ENCODE measurements at regions not wholly inside any gene's neighbourhood (a gene's known extent, or its start where the extent isn't known, plus 50 kb on each side); places are given as distances from the start of the nearest gene placed in this dataset.

GRCh38 chr15:70200511-70201424 is 103.1 kb upstream of the TLE3 start:
- DNase-seq (ENCODE audit: low spot score) = no peak

GRCh38 chr15:70199540-70200410 is 102.1 kb upstream of the TLE3 start:
- DNase-seq (ENCODE audit: low spot score) = no peak

- DNase-seq (ENCODE audit: low spot score) = no peak
Measured at GRCh38 chr15:70199124-70199482, 101.4 kb upstream of the TLE3 start.

GRCh38 chr15:70198441-70199123 is 100.9 kb upstream of the TLE3 start:
- no peak for DNase-seq (ENCODE audit: low spot score)

- no peak for DNase-seq (ENCODE audit: low spot score)
Measured at GRCh38 chr15:70197945-70198361, 100.2 kb upstream of the TLE3 start.

GRCh38 chr15:70197318-70197944 is 99.7 kb upstream of the TLE3 start:
- no peak for DNase-seq (ENCODE audit: low spot score)

GRCh38 chr15:70196372-70197316 is 98.9 kb upstream of the TLE3 start:
- DNase-seq (ENCODE audit: low spot score) = no peak

DNA sequence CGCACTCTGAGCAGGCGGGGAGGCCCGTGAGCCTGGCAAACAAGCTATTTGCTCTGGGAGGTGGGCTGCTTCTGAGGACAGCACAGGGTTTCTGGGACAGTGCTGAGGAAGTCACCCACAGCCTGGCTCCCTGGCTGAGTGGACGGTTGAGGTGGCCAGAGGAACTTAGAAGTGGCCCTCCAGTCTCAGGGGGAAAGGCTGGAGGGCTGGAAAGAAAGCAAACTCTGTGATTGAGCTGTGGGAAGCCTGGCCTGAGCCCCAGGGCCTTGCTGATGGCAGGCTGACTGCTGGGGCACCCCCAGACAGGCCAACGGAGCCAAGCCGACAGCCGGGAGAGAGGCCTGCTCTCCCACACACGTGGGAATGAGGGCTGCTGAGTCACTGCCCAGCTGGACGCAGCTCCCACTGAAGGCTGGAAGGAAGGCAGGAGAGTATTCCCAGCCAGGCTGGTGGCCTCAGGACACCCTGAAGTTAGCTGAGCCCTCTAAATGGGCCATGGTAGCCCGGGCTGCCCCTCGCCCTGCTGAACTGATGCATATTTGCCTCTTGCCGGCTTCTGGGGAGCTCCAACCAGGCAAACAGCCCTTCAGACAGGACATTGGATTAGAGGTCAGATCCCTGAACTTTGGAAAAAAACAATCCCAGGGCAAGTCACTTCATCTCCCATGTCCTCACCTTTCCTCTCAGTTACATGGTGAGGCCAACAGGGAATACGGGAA is 98.0 kb upstream of the TLE3 start:
- DNase-seq (ENCODE audit: low spot score) = no peak

DNA sequence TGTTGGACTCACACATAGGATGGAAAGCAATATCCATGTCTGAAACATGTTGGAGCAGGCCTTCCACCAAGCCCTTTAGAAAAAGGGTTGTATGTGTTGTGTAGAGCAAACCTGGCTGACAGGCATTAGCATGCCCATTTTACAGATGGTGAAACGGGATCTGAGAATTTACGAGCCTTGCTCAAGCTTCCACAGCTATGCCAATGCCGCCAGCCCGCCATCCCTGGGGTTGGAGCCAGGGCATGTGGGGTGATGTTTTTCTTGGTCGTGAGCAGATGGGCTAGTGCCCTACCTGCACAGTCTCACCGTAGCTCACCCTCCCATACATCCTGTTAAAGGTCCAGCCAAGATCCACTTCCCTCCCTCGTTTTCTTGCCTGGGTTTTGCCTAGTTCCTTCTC is 97.5 kb upstream of the TLE3 start:
- DNase-seq (ENCODE audit: low spot score) = no peak

DNA sequence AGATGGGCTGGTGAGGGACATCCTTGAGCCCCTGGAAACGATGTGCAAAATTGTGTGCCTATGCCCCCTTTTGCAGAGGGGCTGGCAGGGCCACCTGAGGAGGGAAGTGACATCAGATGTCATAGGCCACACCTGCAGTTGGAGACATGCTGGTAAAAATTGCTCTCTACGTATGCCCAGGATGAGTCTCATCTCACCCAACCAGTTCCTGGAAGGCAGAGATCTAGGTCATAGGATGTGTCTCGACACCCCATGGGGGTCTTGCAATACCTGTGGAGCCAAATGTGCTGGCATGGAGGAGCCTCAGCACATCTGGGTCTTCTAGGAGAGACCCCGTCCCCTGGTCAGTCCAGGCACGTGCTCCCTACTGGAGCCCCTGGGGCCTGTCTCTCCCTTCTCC is 96.5 kb upstream of the TLE3 start:
- no peak for DNase-seq (ENCODE audit: low spot score)

DNA sequence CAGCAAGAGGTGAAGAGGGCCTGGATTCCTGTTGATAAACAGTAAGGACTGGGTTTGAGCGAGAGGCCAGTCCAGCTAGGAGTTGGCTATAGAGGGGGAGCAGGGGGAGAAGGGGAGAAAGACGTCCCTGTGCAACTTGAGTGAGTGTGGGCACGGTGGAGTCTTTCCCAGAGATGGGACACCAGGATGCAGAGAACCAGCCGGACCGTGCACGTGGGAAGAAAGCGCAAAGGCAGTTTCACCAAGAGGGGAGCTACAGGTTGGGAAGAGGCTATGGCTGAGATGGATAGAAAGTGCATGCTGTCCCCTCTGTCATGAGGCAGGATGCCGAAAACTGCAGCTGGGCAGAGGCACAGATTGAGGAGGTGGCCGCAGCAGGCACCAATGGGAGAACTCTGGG is 96.0 kb upstream of the TLE3 start:
- no peak for DNase-seq (ENCODE audit: low spot score)

GRCh38 chr15:70192490-70192889 is 94.8 kb upstream of the TLE3 start:
- no peak for DNase-seq (ENCODE audit: low spot score)

- DNase-seq (ENCODE audit: low spot score) = no peak
Measured at GRCh38 chr15:70192041-70192440, 94.3 kb upstream of the TLE3 start.

GRCh38 chr15:70190965-70191364 is 93.2 kb upstream of the TLE3 start:
- no peak for DNase-seq (ENCODE audit: low spot score)

DNA sequence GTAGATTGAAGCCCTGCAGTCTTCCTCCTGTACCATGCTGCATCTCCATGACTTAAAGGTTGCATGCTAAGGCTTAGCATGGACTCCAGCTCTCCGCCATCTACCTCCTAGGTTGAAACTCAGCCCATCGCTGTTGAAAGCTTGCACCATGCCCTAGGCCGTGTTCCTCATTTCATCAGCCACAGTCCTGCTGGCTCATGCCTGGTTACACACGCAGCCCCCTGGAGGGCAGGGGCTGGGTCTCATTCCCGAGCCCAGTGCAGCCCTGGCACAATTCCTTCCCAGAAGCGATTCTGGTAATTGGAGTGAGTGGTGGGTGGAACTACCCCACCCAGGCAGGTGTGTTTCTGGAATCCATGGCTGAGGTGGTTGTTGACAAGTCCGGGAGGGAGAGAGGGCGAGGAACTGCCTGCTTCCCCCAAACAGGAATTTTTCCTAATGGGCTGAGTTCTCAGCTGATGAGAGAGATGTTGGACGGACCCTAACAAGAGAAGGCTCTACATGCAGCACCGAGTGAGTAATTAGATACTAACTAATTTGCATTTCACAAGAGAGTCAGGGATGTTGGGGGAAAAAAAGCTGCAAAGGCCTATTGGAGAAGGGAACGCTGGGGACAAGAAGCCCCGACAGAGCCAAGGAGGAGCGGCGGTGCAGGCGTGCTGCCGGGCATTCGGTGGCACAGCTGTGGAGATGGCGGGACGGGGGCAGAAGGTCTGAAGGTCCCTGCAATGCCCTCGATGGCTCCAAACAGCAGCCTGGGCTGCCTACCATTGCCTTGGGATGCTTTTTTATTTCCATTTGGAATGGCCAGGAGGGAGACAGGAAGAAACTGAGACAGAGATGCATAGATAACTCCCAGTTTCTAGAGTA is 92.3 kb upstream of the TLE3 start:
- no peak for DNase-seq (ENCODE audit: low spot score)

GRCh38 chr15:70188286-70188685 is 90.6 kb upstream of the TLE3 start:
- DNase-seq (ENCODE audit: low spot score) = no peak

DNA sequence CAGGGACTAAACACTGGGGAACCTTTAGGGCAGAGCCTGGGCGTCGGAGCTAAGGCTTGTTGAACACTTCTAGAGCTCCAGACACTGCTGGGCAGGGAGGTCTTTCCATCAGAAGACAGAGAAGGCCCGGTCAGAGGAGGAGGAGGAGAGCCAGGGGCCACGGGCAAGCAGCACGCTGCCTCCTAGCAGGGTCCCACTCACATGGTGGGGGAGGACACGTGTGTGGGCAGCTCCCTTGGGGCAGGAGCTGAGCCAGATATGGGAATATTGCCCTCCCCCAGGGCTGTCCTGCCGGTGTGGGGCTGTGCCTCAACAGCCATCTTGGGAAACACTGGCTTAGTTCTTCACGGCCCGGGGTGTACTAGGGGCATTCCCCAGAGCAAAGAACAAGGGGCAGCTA is 89.6 kb upstream of the TLE3 start:
- no peak for DNase-seq (ENCODE audit: low spot score)

- no peak for DNase-seq (ENCODE audit: low spot score)
Measured at GRCh38 chr15:70186152-70186551, 88.4 kb upstream of the TLE3 start.

GRCh38 chr15:70185251-70185711 is 87.6 kb upstream of the TLE3 start:
- no peak for DNase-seq (ENCODE audit: low spot score)
